ENCODE measurements at regions not wholly inside any gene's neighbourhood (a gene's known extent, or its start where the extent isn't known, plus 50 kb on each side); places are given as distances from the start of the nearest gene placed in this dataset.

GRCh38 chr13:39159393-39159792 lies 121.1 kb downstream of the NHLRC3 start:
- no peaks in the 10 kb centered on the region for H3K9me3 ChIP-seq (replicated peaks)
- H3K4me1 ChIP-seq = peaks cover 23% of the 10 kb centered on the region
- H3K27me3 ChIP-seq (ENCODE audit: low read depth) = no peaks in the 10 kb centered on the region
- H3K4me3 ChIP-seq = no peak overlapping the region
- H3K36me3 ChIP-seq = no peaks in the 10 kb centered on the region
- intact Hi-C loops (cut with micrococcal nuclease) = no loop called here
- no peak for DNase-seq
- H3K27ac ChIP-seq (replicated peaks) = no peak overlapping the region
- no peak for TF ChIP-seq CTCF (IDR thresholded peaks at IDR 0.05; ENCODE audit: borderline replicate concordance)

GRCh38 chr13:39159846-39160370 lies 121.7 kb downstream of the NHLRC3 start:
- no peaks in the 10 kb centered on the region for H3K27me3 ChIP-seq (ENCODE audit: low read depth)
- H3K9me3 ChIP-seq (replicated peaks) = no peaks in the 10 kb centered on the region
- no peak overlapping the region for H3K4me3 ChIP-seq
- H3K27ac ChIP-seq (replicated peaks) = no peak overlapping the region
- no peaks in the 10 kb centered on the region for H3K36me3 ChIP-seq
- DNase-seq = no peak
- intact Hi-C loops (cut with micrococcal nuclease) = no loop called here
- peaks cover 23% of the 10 kb centered on the region for H3K4me1 ChIP-seq
- TF ChIP-seq CTCF (IDR thresholded peaks at IDR 0.05; ENCODE audit: borderline replicate concordance) = no peak

- Histone ChIP-seq H3K4me3 (no peak overlapping the region), H3K27ac (replicated peaks) (no peak overlapping the region), H3K4me1 (no peaks in the 10 kb centered on the region), H3K27me3 (ENCODE audit: low read depth) (no peaks in the 10 kb centered on the region), H3K36me3 (no peaks in the 10 kb centered on the region), H3K9me3 (replicated peaks) (no peaks in the 10 kb centered on the region)
- intact Hi-C loops (cut with micrococcal nuclease) = no loop called here
- DNase-seq = no peak
- no peak for TF ChIP-seq CTCF (IDR thresholded peaks at IDR 0.05; ENCODE audit: borderline replicate concordance)
Measured at GRCh38 chr13:39167018-39167417, 128.8 kb downstream of the NHLRC3 start.

DNA sequence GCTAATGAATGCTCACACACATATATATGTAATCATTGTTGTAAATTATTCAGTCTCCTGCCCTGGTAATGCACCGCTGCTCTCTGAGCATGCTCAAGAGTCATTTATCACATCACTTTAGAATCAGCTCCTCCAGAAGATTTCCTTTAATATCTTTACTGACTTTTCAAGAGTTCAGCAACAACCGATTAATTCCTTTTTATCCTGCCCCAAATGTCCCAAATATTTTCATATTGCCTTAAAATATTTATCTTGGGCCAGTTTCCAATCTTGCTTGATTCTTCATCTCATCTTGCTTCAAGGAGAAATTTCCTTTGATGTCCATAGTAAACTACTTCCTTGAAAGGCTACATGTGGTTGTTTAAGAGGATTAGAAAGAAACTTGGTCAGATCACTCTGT lies 132.5 kb downstream of the NHLRC3 start:
- no peaks in the 10 kb centered on the region for H3K9me3 ChIP-seq (replicated peaks)
- no peaks in the 10 kb centered on the region for H3K4me1 ChIP-seq
- intact Hi-C loops (cut with micrococcal nuclease) = no loop called here
- no peaks in the 10 kb centered on the region for H3K36me3 ChIP-seq
- H3K27me3 ChIP-seq (ENCODE audit: low read depth) = no peaks in the 10 kb centered on the region
- H3K27ac ChIP-seq (replicated peaks) = no peak overlapping the region
- no peak overlapping the region for H3K4me3 ChIP-seq
- no peak for DNase-seq
- TF ChIP-seq CTCF (IDR thresholded peaks at IDR 0.05; ENCODE audit: borderline replicate concordance) = no peak

DNA sequence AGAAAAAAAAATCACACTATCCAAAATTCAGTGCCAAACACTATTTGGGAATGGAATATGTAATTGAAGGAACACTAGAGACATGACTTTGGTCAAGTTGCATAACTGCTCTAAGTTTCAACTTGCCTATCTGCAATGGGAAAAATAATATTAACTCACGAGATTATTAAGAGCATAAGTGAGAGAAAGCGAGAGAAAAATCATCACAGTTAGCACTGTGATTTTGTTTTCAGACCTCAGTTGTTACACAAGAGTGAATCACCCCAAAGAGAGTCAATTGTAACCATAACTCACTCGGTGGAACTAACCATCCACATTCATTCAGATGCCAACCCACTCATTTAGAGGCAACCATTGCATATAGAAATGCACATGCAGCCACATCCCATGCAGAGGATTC lies 147.1 kb downstream of the NHLRC3 start:
- TF ChIP-seq CTCF (IDR thresholded peaks at IDR 0.05; ENCODE audit: borderline replicate concordance) = no peak
- intact Hi-C loops (cut with micrococcal nuclease) = no loop called here

More for the DNA sequence above, 147.1 kb downstream of the NHLRC3 start:
- Histone ChIP-seq H3K36me3 (no peaks in the 10 kb centered on the region), H3K9me3 (replicated peaks) (no peaks in the 10 kb centered on the region), H3K27me3 (ENCODE audit: low read depth) (no peaks in the 10 kb centered on the region), H3K4me1 (no peaks in the 10 kb centered on the region), H3K4me3 (no peak overlapping the region), H3K27ac (replicated peaks) (peak overlapping the region; percentile 53)
- DNase-seq = no peak
